DOHH2 (cell line): ENCODE measurements at regions not wholly inside any gene's neighbourhood (a gene's known extent, or its start where the extent isn't known, plus 50 kb on each side); places are given as distances from the start of the nearest gene placed in this dataset.

Experiments
- H3F3A ChIP-seq: fragments of 200-600 bp; sonication (generic), shearing (Covaris generic); 2 replicates; pipeline ENCODE4 v1.6.0; 2016; ENCODE audit warnings: antibody characterized with exemption, mild to moderate bottlenecking; ENCODE audit not compliant: control insufficient read depth, insufficient read depth
- H3K27ac ChIP-seq: fragments of 200-600 bp; sonication (generic); 2 replicates; pipeline ENCODE4 v1.5.1; 2014; ENCODE audit warnings: low read depth, mild to moderate bottlenecking, low read length, moderate library complexity
- H3K27me3 ChIP-seq: fragments of 200-600 bp; sonication (generic); 2 replicates; pipeline ENCODE4 v1.6.1; 2014; ENCODE audit warnings: mild to moderate bottlenecking, low read length, mixed read lengths; ENCODE audit not compliant: control insufficient read depth
- H3K36me3 ChIP-seq: fragments of 200-600 bp; sonication (generic); 2 replicates; pipeline ENCODE4 v1.6.1; 2014; ENCODE audit warnings: mild to moderate bottlenecking, low read length, moderate library complexity, mixed read lengths; ENCODE audit not compliant: control insufficient read depth
- H3K4me1 ChIP-seq: fragments of 200-600 bp; sonication (generic); 2 replicates; pipeline ENCODE4 v1.6.1; 2014; ENCODE audit warnings: mild to moderate bottlenecking, low read length, mixed read lengths; ENCODE audit not compliant: control insufficient read depth
- H3K4me2 ChIP-seq: fragments of 200-600 bp; sonication (generic); 2 replicates; pipeline ENCODE4 v1.6.0; 2014; ENCODE audit warnings: mild to moderate bottlenecking, low read length, moderate library complexity
- H3K4me3 ChIP-seq: fragments of 200-600 bp; sonication (generic); 2 replicates; pipeline ENCODE4 v1.5.1; 2014; ENCODE audit warnings: mild to moderate bottlenecking, low read length, mixed read lengths
- H3K79me2 ChIP-seq: fragments of 200-600 bp; sonication (generic); 2 replicates; pipeline ENCODE4 v1.6.1; 2014; ENCODE audit warnings: mild to moderate bottlenecking, low read length, mixed read lengths; ENCODE audit not compliant: control insufficient read depth
- H3K9me2 ChIP-seq: fragments of 200-600 bp; sonication (generic); replicated peaks from 2 replicates; pipeline ENCODE4 v1.6.1; 2014; ENCODE audit warnings: mild to moderate bottlenecking, low read length, mixed read lengths; ENCODE audit not compliant: control insufficient read depth
- H3K9me3 ChIP-seq: fragments of 200-600 bp; sonication (generic); 2 replicates; pipeline ENCODE4 v1.6.1; 2014; ENCODE audit warnings: antibody characterized with exemption, low read length, mixed read lengths; ENCODE audit not compliant: control insufficient read depth, insufficient read depth
- H4K20me1 ChIP-seq: fragments of 200-600 bp; sonication (generic); 2 replicates; pipeline ENCODE4 v1.6.0; 2014; ENCODE audit warnings: low read depth, mild to moderate bottlenecking, antibody characterized with exemption, low read length, moderate library complexity; ENCODE audit not compliant: control insufficient read depth, insufficient read depth
- CTCF ChIP-seq: fragments of 200-600 bp; sonication (generic); IDR thresholded peaks from one replicate; pipeline ENCODE4 v1.5.1; 2014; ENCODE audit warnings: antibody characterized with exemption, mild to moderate bottlenecking, low read depth, low read length; ENCODE audit not compliant: poor library complexity, severe bottlenecking
- EZH2phosphoT487 ChIP-seq: fragments of 200-600 bp; sonication (generic); IDR thresholded peaks from 2 replicates; pipeline ENCODE4 v1.6.1; 2017; ENCODE audit warnings: borderline replicate concordance, mild to moderate bottlenecking, antibody characterized with exemption, low read length, moderate library complexity, mixed read lengths

GRCh38 chr4:168021666-168022065 is 70.7 kb upstream of the ANXA10 start:
- Histone ChIP-seq H3F3A (no peaks in the 10 kb centered on the region), H3K27me3 (no peaks in the 10 kb centered on the region), H3K27ac (no peak overlapping the region), H3K4me2 (no peak overlapping the region), H3K9me2 (no peaks in the 10 kb centered on the region), H3K79me2 (no peaks in the 10 kb centered on the region), H3K4me1 (no peaks in the 10 kb centered on the region), H3K36me3 (no peaks in the 10 kb centered on the region), H4K20me1 (no peaks in the 10 kb centered on the region), H3K4me3 (no peak overlapping the region), H3K9me3 (no peaks in the 10 kb centered on the region; the same call in 1 of the 2 replicates)
- no peak for TF ChIP-seq CTCF
- no peak for TF ChIP-seq EZH2phosphoT487

- Histone ChIP-seq H3K9me2 (no peaks in the 10 kb centered on the region), H3F3A (no peaks in the 10 kb centered on the region), H3K4me1 (no peaks in the 10 kb centered on the region), H3K4me2 (no peak overlapping the region), H3K79me2 (no peaks in the 10 kb centered on the region), H3K27ac (no peak overlapping the region), H3K27me3 (no peaks in the 10 kb centered on the region), H3K9me3 (no peaks in the 10 kb centered on the region), H3K36me3 (no peaks in the 10 kb centered on the region), H4K20me1 (no peaks in the 10 kb centered on the region), H3K4me3 (no peak overlapping the region)
- TF ChIP-seq CTCF (no peak), EZH2phosphoT487 (no peak)
Observed at GRCh38 chr4:168028568-168028967, 63.8 kb upstream of the ANXA10 start.

DNA sequence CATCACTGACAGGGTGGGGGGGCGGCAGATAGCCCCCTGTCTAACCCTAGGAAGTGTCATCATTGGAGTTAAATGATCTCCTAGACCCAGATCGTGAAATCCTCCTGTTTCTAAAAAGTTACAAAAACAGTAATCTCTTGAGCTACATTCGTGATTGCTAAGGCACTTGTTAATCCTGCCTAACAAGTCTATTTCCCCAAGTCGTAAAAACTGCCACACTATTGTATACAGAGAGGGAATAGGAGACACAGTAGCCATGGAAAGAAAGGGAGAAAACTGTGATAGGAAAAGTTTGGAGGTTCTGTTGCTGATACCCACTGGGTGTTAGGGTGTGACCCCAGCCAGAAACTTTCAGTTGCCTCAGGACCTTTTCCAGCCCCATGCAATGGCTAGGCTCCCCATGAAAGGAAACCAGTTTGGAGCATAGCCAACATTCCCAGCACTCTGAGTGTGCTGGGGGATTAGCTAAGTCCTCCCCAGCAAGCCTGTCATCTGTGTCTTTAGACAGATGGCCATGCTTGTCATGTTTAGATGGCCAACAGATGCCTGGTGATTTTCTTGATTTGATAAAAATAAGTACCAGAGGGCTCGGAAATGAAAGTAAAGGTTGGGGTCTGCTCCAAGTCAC is 63.3 kb upstream of the ANXA10 start:
- Histone ChIP-seq H3K27me3 (no peaks in the 10 kb centered on the region), H3K9me3 (no peaks in the 10 kb centered on the region), H3K4me1 (no peaks in the 10 kb centered on the region), H3K27ac (no peak overlapping the region), H3K9me2 (no peaks in the 10 kb centered on the region), H3K36me3 (no peaks in the 10 kb centered on the region), H4K20me1 (no peaks in the 10 kb centered on the region), H3K4me2 (no peak overlapping the region), H3F3A (no peaks in the 10 kb centered on the region), H3K4me3 (no peak overlapping the region), H3K79me2 (no peaks in the 10 kb centered on the region)
- TF ChIP-seq EZH2phosphoT487 (no peak), CTCF (no peak)
